Hematopoietic multipotent progenitor cell treated with erythropoietin and hydrocortisone succinate and interleukin-3 and kit ligand, for 8 days (in vitro differentiated cells): ENCODE measurements at regions not wholly inside any gene's neighbourhood (a gene's known extent, or its start where the extent isn't known, plus 50 kb on each side); places are given as distances from the start of the nearest gene placed in this dataset.

Source experiments
- DNase-seq: peaks from one replicate; pipeline ENCODE4 v3.0.0-alpha.2; 2015

DNA sequence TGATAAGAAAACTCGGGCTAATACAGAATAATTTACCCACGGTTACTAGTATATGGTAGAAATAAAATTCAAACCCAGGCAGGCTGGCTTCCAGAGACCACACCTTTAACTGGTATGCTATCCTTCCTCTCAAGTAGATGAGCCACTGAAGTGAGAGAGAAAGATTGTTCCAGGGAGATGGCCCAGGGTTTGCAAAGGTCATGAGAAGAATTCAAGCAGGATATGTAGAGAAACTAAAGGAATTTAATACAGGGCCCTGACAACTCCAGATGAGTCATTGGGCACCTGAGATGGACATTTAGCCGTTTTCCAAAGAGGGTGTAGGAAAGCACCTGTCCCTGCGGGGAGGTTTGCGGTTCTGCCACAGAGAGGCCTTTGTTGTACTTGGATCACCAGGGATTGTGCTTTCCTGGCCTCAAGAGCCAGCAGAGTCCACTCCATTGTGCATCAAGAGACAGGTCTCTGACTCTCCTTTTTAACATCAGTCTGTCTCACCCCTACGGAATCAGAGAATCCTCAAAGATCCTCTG, 152.7 kb upstream of the BLID start:
- no peak for DNase-seq

DNA sequence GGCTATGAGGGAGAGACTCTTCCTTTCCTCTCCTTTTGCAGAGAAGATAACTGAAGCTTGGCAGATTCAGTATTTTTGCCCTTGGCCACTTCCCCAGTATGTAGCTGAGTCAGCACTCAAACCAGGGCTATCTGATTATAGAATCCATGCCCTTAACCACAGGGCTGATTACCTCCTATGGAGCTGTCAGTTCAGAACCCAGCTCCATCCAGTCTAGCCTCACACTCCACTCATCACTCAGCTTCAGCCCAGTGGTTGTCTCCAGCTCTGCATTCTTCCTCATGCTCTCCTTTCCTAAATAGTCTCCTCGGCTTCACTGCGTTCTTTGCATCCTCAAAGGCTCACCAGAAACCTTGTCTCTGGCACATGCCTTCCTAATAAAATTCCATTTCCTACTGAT, 151.6 kb upstream of the BLID start:
- peak; percentile 71 for DNase-seq

- DNase-seq = no peak
Observed at GRCh38 chr11:122265981-122266380, 150.0 kb upstream of the BLID start.

DNA sequence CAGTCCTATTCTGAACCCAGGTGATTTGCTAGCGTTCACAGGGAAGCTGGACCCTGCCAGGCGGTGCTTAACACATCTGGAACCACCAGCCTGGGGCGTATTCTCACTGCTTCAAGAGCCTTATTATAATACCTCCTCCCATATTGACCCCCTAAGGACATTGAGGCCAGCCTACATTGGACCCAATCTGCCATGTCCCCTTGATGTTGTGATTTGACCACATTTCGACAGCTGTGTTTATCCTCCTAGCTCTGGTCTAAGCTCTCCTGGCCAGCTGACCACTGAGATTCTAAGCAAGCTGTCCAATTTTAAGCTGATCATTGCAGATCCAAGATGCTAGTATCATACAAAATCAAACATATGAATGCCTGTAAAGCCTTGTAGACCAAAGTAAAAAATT, 148.1 kb upstream of the BLID start:
- no peak for DNase-seq

- DNase-seq = no peak
Observed at GRCh38 chr11:122261546-122261945, 145.5 kb upstream of the BLID start.

DNA sequence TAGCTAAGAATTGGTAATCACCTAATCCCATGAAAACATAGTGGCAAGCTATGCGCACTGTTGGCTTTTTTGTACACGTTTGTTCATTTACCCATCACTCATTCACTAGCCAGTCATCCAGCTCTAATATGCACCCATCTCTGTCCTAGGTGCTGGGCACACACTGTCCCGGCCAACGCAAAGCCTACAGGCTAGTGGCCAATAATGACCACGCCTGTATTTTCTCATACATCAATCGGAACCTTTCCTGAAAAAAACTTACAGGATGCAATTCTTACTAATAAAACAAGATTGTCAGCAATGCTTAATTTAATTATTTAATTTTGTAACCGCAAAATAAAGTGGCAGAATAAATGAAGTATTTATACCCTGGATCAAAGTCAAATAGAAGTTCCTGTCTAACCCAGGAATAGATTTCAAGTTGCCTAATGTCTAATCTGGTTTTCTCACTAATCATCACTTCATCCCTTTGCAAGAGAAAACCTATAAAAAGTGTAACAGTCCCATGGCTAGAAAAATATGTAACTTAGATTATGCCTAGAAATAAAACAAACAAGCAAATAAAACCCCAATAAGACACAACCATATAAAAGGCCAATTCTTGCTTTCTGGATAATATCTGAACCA, 143.3 kb upstream of the BLID start:
- no peak for DNase-seq

- no peak for DNase-seq
Observed at GRCh38 chr11:122258446-122259194, 142.6 kb upstream of the BLID start.

DNA sequence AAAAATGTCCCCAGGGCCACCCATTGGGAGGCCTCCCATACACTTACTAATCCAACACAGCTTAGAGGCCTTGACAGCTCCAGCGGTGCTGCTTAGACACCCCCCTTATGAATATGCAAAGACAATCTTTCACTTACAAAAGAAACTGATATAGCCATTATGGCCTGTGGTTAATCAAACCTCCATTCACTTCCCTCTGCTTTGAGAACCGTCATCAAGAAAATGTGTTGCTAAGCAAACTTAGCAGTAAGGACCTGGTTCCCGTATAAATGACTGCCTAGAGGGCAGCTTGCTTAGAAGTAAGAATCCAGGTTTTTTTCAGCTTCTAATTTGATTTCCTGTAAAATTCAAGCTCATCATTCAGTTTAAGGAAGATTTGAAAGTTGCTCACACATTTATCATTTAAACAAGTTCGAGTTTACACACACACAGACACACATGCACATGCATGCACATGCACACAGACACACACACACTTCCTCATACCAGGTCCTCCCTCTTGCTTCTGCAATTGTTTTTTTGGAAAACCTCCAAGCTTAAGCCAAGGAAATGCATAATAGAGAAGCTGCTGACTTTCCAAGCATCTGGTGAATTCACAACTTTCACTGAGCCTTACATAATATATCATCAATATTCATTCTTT, 137.7 kb upstream of the BLID start:
- DNase-seq = no peak

GRCh38 chr11:122248939-122249338, 132.9 kb upstream of the BLID start:
- no peak for DNase-seq

DNA sequence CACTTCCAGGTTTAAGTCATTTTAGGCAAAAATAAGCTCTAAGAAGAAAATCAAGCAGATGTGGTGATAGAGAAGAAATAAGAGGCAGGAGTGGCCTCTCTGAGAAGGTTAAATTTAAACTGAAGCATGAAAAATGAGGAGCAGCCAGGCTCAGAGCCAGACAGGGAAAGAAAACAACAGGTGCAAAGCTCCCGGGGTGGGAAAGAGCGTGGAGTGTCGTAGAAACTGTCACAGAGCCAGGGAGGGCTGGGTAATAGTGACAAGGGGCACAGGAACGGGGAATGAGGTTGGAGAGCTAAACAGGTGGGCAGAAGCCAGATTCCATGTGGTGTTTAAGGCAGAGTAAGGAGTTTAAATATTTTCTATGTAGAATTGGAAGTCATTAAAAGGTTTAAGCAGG, 132.1 kb upstream of the BLID start:
- DNase-seq = no peak

DNA sequence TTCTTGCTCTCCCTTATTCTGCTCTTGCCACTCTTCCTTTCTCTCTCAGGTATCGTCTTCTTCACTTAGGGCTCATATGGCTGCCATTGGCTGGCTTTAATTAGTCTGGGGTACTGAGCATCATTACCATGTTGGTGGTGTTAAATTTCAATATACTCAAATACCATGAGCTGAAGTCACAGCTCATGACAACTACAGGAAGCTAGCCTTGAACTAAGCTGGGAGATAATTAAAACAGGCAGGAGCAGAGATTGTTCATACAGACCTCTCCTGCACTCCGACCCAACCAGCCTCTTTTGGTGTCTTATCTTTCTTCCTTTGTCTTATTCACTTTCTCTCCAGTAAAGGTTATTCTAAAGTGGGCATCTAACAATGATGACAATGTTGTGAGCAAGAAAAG, 130.9 kb upstream of the BLID start:
- no peak for DNase-seq

DNA sequence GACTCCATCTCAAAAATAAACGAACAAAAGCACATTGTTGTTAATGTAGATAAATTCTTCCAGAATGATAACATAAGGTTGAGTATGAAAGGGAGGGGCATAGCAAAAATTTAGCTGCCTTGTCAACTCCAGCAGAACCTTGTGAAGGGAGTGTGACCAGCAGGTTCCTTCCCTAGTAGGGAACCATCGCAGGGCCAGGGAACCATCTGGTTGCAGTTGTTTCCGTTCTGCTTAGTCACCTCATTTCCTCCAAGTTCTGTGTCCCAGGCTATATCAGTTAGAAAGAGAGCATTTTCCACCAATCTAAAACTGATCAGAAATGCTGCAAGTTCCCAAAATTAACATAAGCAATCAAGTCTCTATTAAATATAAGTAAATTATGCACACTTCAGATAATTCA, 126.7 kb upstream of the BLID start:
- DNase-seq = no peak

GRCh38 chr11:122241566-122241965, 125.6 kb upstream of the BLID start:
- DNase-seq = no peak

GRCh38 chr11:122240638-122241037, 124.6 kb upstream of the BLID start:
- DNase-seq = no peak

- no peak for DNase-seq
Observed at GRCh38 chr11:122235615-122236014, 119.6 kb upstream of the BLID start.

- DNase-seq = no peak
Observed at GRCh38 chr11:122234780-122235179, 118.8 kb upstream of the BLID start.

DNA sequence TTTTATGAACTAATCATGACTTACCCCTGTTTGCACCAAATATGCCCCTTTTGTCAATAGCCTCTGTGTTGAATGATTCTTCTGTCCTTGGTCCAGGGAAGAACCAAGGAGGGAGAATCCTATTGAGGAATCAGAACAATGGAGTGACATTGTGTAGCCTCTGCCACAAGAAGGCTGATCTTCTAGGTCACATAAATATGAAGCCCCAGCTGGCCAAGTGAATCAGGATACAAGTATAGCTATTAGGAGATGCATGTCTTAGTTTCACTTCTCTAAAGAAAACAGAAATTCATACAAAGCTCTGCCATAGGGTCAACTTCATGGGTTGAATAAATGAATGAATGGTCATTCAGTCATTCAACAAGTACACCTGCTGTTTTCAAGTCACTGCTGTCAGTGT, 118.2 kb upstream of the BLID start:
- DNase-seq = no peak

DNA sequence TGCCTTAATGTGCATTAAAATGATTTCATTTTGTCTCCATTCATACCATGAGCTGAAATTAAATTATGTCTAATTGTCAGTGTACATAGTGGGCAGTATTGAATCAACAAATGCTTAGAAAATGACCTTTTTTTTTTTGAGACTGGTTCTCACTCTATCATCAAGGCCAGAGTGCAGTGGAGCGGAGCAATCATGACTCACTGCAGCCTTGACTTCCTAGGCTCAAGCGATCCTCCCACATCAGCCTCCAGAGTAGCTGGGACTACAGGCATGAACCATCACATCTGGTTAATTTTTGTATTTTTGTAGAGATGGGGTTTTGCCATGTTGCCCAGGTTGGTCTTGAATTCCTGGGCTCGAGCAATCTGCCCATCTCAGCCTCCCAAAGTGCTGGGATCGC, 117.0 kb upstream of the BLID start:
- DNase-seq = no peak

DNA sequence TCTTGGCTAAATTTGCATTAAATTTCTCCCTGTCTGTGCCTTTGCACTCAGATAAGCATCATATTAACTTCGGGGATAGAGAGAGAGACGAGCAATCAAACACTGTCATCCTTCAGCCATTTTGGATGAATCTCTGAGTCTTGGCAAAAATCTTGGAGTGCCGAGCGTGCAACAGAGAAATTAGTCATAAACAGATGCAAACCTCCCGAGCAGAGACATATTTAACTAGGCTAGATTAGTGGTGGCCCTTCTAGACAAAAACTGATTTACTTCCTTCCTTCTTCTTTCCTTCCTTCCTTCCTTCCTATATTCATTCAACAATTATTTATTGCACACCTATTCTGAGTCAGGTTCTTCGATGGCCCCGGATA, 114.4 kb upstream of the BLID start:
- no peak for DNase-seq

GRCh38 chr11:122229481-122230384, 113.7 kb upstream of the BLID start:
- no peak for DNase-seq

DNA sequence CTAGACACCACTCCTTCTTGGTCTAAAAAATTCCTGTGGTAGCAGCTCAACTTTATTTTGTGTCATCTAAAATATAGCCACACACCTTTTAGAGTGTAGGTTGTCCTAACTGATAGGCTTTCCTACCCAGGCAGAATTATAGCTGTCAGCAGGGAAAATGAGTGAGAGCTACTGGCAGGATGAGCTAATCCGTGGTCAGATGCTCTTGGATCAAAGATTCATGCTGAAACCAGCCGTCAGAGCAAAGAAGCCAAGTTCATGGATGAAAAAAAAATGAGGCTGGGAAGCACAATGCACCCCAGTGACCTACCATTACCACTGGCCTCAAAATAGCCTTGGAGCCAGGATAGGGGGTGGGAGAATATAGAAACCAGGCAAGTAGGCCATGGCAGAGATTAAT, 113.1 kb upstream of the BLID start:
- DNase-seq = no peak

DNA sequence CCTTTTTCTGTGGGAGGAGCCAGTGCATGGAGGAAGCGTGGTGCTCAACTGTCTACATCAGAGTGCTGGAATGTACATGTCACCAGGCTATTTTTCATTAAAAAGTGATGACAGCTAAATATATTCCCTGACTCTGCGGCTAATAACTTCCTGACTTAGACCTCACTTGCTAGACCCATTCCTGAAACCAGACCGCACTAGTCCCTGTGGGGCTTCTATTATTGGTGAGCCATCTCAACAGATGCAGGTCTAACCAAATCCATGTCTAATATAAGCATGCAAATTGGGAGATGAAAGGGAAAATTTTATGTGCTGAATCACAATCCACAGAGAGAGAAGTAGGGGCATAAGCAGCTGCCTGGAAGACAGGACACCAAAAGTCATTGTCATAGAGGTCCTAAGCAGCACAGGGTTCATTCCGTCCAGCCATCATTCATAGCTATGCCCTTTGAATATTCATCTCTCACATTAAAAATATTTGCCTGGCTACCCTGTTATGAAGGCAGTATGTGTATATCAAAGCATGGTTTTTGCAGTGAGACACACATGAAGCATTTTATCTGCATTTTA, 110.9 kb upstream of the BLID start:
- no peak for DNase-seq

DNA sequence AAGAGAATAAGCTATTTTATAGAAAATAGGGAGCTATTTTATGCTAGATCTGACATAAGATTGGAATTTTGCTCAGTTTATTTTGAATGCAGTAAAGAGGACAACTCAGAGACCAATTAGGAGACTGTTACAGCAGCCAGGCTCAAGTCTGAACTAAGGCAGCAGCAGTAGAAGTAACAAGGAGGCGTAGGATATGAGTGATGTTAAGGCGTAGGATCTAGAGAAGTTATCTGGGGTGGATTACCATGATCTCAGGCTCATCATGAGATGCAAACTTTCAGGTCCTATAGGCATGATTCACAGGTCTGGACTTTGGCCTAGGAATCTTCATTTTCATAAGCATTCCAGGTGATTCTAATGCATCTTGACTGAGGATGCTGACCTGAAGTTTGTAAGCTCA, 108.9 kb upstream of the BLID start:
- DNase-seq = no peak
